ENCODE measurements at regions not wholly inside any gene's neighbourhood (a gene's known extent, or its start where the extent isn't known, plus 50 kb on each side); places are given as distances from the start of the nearest gene placed in this dataset.

- peaks cover 0 to 36% (median 9%) of the 10 kb centered on the region in 5 donors for H3K4me1 ChIP-seq (ENCODE audit: control insufficient read depth in 5 of 5, insufficient read depth in 5 of 5, low read length in 5 of 5)
- no peak overlapping the region for H3K9ac ChIP-seq (ENCODE audit: insufficient read depth in 1 of 2, low read length in 2 of 2)
- WGBS, 2 donors = 87 to 92% methylated on average over 4 of the region's 4 CpGs
- H3K4me3 ChIP-seq = no peak overlapping the region
- no peak for ATAC-seq (ENCODE audit: insufficient read depth, low FRiP score)
- H3K9me3 ChIP-seq (ENCODE audit: control insufficient read depth in 4 of 4, insufficient read depth in 3 of 4, low read length in 3 of 4) = no peaks in the 10 kb centered on the region
- DNase-seq = no peak
- no peak overlapping the region for H3K27ac ChIP-seq (ENCODE audit: low read depth in 1 of 2, low read length in 1 of 2)
- TF ChIP-seq, protein P1, sequence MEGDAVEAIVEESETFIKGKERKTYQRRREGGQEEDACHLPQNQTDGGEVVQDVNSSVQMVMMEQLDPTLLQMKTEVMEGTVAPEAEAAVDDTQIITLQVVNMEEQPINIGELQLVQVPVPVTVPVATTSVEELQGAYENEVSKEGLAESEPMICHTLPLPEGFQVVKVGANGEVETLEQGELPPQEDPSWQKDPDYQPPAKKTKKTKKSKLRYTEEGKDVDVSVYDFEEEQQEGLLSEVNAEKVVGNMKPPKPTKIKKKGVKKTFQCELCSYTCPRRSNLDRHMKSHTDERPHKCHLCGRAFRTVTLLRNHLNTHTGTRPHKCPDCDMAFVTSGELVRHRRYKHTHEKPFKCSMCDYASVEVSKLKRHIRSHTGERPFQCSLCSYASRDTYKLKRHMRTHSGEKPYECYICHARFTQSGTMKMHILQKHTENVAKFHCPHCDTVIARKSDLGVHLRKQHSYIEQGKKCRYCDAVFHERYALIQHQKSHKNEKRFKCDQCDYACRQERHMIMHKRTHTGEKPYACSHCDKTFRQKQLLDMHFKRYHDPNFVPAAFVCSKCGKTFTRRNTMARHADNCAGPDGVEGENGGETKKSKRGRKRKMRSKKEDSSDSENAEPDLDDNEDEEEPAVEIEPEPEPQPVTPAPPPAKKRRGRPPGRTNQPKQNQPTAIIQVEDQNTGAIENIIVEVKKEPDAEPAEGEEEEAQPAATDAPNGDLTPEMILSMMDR (IDR thresholded peaks at IDR 0.05; ENCODE audit: control extremely low read depth, extremely low read depth) = no peak
- no peaks in the 10 kb centered on the region for H3K36me3 ChIP-seq (ENCODE audit: control insufficient read depth in 4 of 4, insufficient read depth in 4 of 4, low read length in 4 of 4)
- H3K27me3 ChIP-seq (ENCODE audit: control insufficient read depth in 3 of 3, insufficient read depth in 3 of 3, low read length in 2 of 3) = no peaks in the 10 kb centered on the region
Observed at GRCh38 chr3:72240531-72240930, 455.6 kb upstream of the PROK2 start.

DNA sequence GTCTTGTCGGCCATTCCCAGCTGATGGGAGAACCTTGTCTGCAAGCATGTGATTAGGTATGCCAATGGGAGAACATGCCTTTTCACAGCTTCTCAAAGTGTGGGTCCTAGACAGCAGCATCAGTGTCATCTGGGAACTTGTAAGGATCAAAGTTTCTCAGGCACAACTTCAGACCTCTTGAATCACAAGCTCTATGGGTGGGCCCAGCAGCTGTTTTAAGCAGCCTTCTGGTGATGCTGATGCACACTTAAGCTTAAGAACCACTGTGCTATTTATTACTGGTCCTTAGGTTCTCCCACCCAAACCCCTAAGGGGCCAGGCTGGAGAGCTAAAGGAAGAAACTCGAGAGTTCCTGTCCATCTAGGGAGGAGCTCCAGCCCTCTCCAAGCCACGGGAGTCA lies 453.9 kb upstream of the PROK2 start:
- Histone ChIP-seq H3K4me1 (ENCODE audit: control insufficient read depth in 5 of 5, insufficient read depth in 5 of 5, low read length in 5 of 5) (peaks cover 0 to 31% (median 3%) of the 10 kb centered on the region in 5 donors), H3K9ac (ENCODE audit: insufficient read depth in 1 of 2, low read length in 2 of 2) (no peak overlapping the region), H3K27me3 (ENCODE audit: control insufficient read depth in 3 of 3, insufficient read depth in 3 of 3, low read length in 2 of 3) (peaks cover 0 to 2% (median 0%) of the 10 kb centered on the region in 3 donors), H3K36me3 (ENCODE audit: control insufficient read depth in 4 of 4, insufficient read depth in 4 of 4, low read length in 4 of 4) (no peaks in the 10 kb centered on the region), H3K9me3 (ENCODE audit: control insufficient read depth in 4 of 4, insufficient read depth in 3 of 4, low read length in 3 of 4) (no peaks in the 10 kb centered on the region), H3K4me3 (no peak overlapping the region), H3K27ac (ENCODE audit: low read depth in 1 of 2, low read length in 1 of 2) (no peak overlapping the region)
- ATAC-seq (ENCODE audit: insufficient read depth, low FRiP score) (no peak), DNase-seq (peak in 2 of 3 donors; percentile 61 to 66)
- WGBS, 2 donors = 87 to 89% methylated on average over 3 of the region's 3 CpGs
- TF ChIP-seq, protein P1 (IDR thresholded peaks at IDR 0.05; ENCODE audit: control extremely low read depth, extremely low read depth) = no peak

DNA sequence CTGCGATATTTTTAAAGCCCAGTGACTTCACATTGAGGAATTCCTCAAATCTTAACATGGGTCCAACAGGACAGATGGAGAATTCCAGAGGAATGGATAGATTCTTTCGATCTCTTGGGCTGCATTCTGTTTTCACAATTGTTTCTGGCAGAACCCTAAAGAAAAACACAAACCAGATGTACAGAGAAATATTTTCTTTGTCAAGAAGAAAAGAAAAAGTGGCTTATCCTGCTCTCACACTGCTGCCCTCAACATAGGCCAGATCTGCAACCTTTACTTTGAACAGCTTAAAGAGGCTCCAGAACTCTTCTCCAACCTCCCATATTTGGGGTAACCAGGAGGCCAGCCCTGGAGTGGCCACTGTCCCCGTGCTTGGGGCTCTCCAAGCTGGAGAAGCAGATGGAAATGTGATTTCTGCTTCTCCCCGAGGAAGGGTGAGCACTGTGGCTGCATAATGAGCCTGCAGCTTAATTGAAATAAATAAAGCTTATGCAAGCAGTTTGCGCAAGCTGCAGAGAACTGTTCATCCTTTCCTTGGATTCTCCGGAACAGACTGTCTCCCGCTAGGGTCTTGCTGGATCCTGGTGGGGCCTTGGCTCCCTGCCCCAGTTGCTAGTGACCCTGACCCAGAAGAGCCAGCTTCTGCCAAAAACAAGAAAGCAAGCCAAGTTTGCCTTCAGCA lies 453.2 kb upstream of the PROK2 start:
- no peak for ATAC-seq (ENCODE audit: insufficient read depth, low FRiP score)
- Histone ChIP-seq H3K4me3 (no peak overlapping the region), H3K4me1 (ENCODE audit: control insufficient read depth in 5 of 5, insufficient read depth in 5 of 5, low read length in 5 of 5) (peaks cover 0 to 31% (median 3%) of the 10 kb centered on the region in 5 donors), H3K9me3 (ENCODE audit: control insufficient read depth in 4 of 4, insufficient read depth in 3 of 4, low read length in 3 of 4) (peaks cover 0 to 2% (median 0%) of the 10 kb centered on the region in 4 donors), H3K9ac (ENCODE audit: insufficient read depth in 1 of 2, low read length in 2 of 2) (no peak overlapping the region), H3K36me3 (ENCODE audit: control insufficient read depth in 4 of 4, insufficient read depth in 4 of 4, low read length in 4 of 4) (no peaks in the 10 kb centered on the region), H3K27me3 (ENCODE audit: control insufficient read depth in 3 of 3, insufficient read depth in 3 of 3, low read length in 2 of 3) (peaks cover 0 to 2% (median 0%) of the 10 kb centered on the region in 3 donors), H3K27ac (ENCODE audit: low read depth in 1 of 2, low read length in 1 of 2) (no peak overlapping the region)
- 77% methylated on average over 7 of the region's 7 CpGs for WGBS, 2 donors
- DNase-seq = peak; percentile 76 to 81 (median 80)
- TF ChIP-seq, protein P1 (IDR thresholded peaks at IDR 0.05; ENCODE audit: control extremely low read depth, extremely low read depth) = no peak

DNA sequence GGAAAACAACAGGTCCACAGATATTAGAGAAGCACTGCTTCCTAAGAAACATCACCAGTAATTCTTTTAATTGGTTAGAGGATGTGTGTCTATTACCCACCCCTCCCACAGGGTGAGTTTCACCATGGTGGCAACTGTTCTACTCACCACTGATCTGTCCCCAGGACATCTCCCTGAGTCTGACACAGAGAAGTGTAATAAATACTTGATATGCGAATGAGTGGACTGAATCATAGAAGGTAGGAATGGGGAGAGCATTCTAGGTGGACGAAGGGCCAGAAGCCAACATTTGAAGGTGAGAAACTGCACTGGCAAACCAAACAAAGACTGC lies 452.7 kb upstream of the PROK2 start:
- DNase-seq (no peak), ATAC-seq (ENCODE audit: insufficient read depth, low FRiP score) (no peak)
- no peak overlapping the region for H3K27ac ChIP-seq (ENCODE audit: low read depth in 1 of 2, low read length in 1 of 2)
- no peaks in the 10 kb centered on the region for H3K36me3 ChIP-seq (ENCODE audit: control insufficient read depth in 4 of 4, insufficient read depth in 4 of 4, low read length in 4 of 4)
- H3K4me3 ChIP-seq = no peak overlapping the region
- peaks cover 0 to 2% (median 0%) of the 10 kb centered on the region in 4 donors for H3K9me3 ChIP-seq (ENCODE audit: control insufficient read depth in 4 of 4, insufficient read depth in 3 of 4, low read length in 3 of 4)
- H3K9ac ChIP-seq (ENCODE audit: insufficient read depth in 1 of 2, low read length in 2 of 2) = no peak overlapping the region
- H3K27me3 ChIP-seq (ENCODE audit: control insufficient read depth in 3 of 3, insufficient read depth in 3 of 3, low read length in 2 of 3) = peaks cover 0 to 2% (median 0%) of the 10 kb centered on the region in 3 donors
- peaks cover 0 to 30% (median 3%) of the 10 kb centered on the region in 5 donors for H3K4me1 ChIP-seq (ENCODE audit: control insufficient read depth in 5 of 5, insufficient read depth in 5 of 5, low read length in 5 of 5)
- 92 to 95% methylated on average over 2 of the region's 2 CpGs for WGBS, 2 donors
- TF ChIP-seq, protein P1 (IDR thresholded peaks at IDR 0.05; ENCODE audit: control extremely low read depth, extremely low read depth) = no peak
